GM18519 (cell line): ENCODE measurements at regions not wholly inside any gene's neighbourhood (a gene's known extent, or its start where the extent isn't known, plus 50 kb on each side); places are given as distances from the start of the nearest gene placed in this dataset.

Experiments
- ATAC-seq: cut with Tn5 transposase; IDR thresholded peaks from one replicate; pipeline ENCODE4 v1.9.1; 2021; ENCODE audit warnings: mild to moderate bottlenecking, moderate library complexity; ENCODE audit not compliant: unreplicated experiment, low FRiP score

DNA sequence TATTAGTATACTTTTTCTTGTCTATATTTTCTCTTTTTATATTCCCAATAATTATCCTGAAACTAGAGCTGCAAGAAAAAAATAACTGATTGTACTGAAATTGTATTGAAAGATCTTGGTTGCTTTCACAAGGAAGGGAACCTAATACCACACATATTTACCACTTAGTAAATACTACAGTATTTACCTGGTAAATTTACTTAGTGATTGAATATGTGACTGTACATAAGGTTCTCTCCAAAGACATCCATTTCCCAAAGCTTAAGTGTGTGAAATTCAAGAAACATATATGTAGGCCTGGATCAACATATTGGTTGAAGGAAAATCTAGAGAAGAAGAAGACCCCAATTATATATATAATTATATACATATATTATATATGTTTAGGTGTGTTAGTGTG is 1272.7 kb downstream of the C4orf33 start:
- no peak for ATAC-seq

DNA sequence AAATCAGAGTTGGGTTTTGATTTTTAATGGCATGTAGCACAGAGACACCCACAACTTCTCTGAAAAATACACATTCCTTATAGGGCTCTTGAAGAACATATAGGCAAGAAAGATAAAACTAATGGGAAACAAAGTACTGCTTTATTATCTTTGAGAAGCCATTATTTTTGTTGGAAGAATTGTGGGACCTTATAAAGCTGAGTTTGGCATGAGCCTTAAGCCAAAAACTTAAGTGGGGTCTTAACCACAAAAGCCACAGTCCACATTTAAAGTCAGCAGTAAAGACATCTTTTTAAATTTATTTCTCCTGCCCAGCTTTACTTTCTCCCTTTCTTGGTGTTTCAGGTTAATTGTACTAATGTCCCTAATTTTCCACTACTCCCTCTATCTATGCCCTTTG is 1297.3 kb downstream of the C4orf33 start:
- ATAC-seq = no peak

DNA sequence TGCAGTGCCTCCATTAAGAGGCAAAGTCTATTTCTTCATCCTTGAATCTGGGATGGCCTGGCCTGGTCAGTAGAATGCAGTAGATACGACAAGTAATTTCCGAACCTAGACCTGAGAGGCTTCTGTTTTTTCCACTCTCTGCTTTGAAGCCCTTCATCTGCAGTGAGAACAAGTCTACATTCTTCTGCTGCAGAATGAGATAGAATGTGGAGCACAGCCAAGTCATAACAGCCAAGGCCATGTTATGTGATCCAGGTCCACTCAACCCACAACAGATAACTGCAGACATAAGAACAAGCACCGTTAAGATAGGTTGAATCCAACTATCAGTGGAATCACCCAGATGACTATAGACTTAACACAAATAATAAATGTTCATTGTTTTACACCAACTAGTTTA is 1297.7 kb downstream of the C4orf33 start:
- ATAC-seq = no peak

DNA sequence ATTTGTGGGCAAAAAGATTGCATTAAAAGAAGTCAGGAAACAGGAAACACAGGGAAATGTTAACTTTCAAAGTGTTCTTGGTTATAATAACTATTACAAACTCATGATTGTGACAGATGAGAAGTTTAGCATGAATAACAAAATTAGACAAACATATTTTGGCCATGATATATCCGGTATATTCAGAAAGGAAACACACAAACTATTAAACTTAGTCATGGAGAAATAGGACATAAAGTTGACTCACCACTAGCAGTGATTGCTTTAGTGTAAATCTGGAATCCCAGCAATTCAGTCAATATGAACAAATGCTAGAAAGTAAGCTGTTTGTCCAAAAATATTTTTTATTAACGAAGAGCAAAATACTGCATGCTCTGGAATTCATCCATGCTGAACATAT is 1299.9 kb downstream of the C4orf33 start:
- no peak for ATAC-seq

DNA sequence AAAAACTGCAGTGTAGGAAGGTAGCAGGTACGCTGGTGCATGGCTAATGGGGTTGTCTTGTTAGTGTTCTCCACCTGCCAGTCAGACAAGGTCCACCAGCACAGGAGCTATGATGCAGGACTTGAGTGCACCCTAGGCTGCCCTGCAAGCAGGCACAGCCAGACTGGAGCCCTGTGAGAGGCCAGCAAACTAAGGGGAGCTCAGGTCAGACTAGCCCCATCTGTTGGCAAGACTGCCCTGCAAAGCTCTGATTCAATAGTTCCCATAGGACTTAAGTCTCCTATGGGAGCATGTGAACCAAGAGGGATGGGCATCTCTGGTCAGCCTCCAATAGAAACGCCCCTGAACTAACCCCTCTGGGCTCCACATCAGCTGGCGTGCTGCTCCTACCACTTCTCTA is 1307.3 kb downstream of the C4orf33 start:
- no peak for ATAC-seq

DNA sequence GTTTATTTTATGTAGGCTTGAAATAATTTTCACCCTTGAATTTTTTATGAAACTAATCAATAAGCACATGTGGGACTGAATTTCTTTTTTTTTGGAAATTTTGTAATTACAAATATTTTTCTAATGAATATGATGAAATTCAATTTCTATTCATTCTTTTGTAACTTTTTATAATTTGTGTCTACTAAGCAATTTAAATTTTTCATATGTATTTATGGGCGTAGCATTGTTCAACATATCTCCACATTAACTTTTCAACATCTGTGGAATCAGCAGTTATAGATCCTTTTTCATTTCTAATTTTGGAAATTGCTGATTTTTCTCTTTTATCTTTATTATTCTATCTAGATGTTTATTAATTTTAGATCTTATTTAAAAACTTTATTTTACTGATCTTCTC is 1320.3 kb downstream of the C4orf33 start:
- no peak for ATAC-seq

DNA sequence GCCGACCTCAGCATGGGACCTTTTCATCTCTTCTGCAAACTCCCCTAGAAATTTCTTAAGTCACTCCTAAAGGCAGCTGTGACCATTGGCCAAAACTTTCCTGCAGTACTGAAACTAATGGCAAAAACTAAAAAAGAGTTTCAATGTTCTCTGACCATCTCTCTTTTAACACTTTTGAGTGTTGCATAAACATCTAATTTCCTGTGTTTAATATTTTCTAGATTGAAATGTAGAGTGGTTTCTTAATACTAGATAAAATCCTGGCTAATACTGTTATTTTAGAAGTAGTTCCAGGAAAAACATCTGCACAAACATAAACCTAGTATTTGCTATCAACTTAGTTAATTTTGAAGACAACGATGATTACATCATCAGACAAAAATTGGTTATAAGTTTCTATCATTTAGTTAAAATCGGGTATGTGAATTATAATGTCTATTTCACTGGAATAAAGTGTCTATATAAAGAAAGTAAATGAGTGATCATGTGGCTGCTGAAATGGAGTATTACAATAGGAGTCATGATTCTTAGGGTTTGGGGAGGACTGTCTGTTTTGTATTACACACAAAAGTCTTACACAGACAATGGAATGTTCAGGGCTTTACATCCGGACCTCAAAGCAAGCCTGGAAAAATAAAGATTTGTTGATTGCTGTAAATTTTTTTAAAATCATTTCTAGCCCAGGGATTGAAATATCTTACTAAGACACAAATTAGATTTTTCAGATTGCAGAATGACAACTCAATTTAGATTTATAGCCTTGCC is 1323.4 kb downstream of the C4orf33 start:
- ATAC-seq = no peak

DNA sequence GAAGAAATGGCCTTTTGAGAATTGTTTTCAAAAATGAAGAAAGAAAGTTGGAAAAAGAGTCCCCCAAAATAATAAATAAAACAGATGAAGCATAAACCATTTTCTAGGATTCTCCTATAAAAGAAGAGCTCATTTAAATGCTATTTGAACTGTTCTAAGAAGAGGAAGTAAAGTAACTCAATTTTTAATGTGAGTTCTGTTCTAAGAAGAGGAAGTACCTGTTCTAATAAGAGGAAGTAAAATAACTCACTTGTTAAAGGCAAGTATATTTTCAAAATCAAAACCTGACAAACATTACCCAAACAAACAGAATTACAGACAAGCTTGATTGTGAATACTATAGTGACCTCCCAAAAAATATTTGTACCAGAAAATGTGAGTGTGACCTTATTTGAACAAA is 1326.3 kb downstream of the C4orf33 start:
- ATAC-seq = no peak

DNA sequence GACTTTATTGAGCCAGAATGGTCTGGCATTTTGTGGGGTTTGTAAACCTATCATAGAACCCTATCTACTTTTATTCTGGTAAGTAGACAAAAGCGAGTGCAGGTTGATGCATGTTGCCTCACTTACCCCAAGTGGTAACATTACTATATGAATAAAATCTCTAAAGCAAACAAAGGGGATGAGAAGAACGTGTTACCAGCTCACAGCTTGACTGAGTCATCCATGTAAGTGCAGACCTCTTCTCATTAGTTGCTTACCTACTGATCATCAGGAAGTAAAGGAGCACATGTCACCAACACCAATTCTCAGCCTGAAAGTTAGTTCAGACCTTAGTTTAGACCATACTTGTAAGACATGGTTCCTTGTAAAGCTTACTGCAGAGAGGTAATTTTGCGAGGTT is 1328.3 kb downstream of the C4orf33 start:
- no peak for ATAC-seq

DNA sequence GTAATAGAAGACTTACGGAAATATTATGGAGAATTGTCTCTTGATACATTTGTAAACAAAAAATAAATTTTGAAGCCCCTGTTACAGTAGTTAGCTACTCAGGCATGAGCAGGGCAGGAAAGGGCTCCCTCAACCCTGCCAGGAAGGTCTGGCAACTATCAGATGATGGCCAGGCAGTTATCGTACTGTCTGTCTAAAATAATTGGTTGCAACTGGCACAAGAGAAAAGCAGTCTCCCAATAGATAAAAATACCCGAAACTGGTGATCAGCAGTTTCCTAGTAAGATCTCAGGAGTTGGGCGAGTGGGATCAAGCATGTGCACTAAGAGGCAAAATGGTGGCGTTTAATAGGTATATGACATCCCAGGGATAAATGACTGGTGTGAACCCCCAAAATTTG is 1336.3 kb downstream of the C4orf33 start:
- no peak for ATAC-seq

DNA sequence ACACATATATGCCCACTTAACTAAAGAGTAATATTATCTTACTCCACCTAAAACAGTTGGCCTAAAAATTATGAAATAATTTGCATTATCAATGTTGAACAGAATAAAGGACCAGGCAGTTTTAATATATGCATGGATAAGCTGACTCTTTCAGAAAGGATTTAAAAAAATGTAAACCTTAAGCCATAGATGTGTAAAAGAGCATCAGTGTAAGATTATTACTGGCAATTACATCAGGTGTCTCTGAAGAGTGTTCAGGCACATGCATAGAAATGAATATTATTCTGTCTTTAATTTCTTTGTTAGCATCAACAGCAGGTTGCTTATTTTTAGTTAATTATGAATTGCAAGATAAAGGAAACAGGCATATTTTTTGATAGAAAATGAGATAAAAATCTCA is 1353.8 kb downstream of the C4orf33 start:
- ATAC-seq = no peak

DNA sequence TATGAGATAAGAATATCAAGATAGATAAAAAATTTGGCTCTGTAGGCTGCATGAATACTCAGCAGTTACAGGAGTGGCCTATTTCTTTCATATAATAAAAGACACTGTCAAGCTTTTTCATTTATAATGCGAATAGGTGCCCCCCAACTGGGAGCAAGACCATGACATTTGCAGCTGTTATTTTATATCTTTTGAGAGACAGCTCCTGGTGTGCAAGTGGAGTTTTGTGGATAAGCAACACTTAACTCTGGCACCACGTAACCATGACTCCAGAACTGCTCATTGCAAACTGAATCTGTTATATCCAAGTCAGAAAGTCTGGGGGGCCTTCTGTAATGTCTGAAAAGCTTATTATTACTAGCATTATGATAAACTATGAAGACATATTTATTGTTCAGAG is 1372.4 kb downstream of the C4orf33 start:
- no peak for ATAC-seq

DNA sequence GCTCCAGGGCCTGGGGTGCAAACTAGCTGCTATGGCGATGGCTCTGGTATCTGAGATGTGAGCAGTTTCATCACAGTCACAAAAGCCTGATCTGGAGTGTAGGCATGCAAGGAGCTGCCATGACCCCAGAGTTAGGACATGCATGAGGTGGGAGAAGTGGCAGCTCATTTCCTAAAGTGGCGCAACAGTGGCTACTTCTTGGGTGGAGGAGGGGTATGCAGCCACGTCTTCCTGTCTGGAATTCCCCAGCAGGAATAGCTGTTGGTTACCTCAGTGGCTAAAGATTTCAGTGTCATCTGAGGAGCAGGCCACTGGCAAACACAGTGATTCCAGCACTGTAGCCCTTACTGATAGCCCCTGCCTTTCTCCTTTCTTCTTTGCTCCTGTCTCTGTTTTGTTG is 1382.5 kb downstream of the C4orf33 start:
- ATAC-seq = no peak

DNA sequence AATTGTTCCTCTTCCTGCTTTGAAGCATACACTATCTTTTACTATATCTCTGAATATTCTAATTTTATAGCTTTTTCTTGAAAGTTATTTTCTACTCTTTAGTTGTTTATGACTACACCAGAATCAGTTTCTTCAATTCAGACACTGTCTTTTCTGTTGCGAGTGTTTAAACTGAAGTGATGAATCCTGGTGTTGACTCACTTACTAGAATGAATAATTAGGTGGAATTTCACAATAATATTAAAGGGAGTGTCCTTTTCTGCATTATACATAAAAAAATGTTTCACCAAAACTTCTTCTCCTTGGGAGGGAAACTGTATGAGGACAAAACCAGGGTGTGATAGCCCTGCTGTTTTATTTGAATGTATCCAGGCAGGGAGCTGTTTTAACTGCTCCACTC is 1383.1 kb downstream of the C4orf33 start:
- ATAC-seq = no peak

DNA sequence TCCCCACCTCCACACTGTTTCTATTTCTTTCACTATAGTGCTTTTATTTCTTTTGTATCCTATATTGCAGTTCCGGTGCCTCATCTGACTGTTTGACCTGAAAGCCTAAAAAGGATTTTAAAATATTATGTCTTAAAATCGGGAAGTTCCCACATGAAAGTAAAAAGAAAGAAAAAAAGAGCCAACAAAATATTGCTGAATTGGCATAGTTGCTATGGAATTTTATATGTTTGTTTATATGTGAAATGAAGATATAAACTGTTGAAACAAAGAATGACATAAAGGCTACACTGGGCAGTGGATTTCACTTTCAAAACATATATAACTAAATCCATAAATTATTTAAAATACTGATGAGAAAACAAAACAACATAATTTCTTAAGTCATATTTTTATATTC is 1383.7 kb downstream of the C4orf33 start:
- no peak for ATAC-seq

DNA sequence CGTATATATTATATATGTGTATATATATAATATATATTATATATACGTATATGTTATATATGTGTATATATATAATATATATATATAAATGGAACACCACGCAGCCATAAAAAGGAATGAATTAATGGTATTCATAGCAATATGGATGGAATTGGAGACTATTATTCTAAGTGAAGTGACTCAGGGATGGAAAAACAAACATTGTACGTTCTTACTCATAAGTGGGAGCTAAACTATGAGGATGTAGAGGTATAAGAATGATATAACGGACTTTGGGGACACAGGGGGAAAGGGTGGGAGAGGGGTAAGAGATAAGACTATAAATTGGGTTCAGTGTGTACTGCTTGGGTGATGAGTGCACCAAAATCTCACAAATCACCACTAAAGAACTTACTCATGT is 1388.9 kb downstream of the C4orf33 start:
- no peak for ATAC-seq

DNA sequence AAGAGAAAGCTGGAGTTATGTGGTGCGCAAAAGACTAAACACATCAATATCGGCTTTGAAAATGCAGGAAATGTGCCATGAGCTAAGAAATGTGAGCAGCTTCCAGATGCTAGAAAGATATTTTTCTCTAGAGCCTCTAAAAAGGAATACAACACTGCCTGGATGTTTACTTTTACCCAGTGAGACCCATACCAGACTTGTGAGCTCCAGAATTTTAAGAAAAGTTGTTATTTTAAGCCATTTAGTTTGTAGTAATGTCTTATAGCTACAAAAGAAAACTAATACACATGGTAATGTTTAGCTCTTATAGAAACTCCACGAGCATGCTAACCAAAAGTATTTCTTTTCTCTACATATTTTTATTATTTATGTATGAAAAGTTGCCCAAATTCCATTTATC is 1389.4 kb downstream of the C4orf33 start:
- no peak for ATAC-seq

DNA sequence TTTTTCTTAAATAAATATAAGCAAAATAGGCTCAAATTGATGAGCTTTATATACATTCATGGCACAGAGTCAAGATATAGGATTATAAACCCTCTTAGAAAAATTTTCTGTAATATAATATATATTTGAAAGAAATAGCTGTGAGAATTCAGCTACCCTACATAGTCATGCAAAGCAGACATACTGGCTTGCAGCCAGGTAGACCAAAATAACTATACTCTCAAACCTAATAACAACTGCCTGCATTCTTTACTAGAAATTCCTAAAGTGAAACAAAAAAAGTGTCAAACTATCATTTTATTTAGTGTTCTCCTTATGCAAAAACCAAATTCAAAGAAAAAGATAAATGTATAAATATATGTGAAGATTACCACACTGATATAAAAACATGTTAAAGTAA is 1390.2 kb downstream of the C4orf33 start:
- ATAC-seq = no peak

DNA sequence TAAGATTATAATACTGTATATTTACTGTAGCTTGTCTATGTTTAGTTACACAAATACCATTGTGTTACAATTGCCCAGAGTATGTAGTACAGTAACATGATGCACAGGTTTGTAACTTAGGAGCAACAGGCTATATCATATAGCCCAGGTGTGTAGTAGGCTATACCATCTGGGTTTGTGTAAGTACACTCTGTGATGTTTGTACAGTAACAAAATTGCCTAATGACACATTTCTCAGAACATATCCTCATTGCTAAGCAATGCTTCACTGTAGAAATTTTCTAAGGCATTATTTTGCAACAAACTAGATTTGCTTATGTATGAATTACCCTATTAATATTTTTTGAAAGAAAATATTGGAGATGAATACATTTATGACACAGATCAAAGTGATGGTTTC is 1390.9 kb downstream of the C4orf33 start:
- no peak for ATAC-seq

DNA sequence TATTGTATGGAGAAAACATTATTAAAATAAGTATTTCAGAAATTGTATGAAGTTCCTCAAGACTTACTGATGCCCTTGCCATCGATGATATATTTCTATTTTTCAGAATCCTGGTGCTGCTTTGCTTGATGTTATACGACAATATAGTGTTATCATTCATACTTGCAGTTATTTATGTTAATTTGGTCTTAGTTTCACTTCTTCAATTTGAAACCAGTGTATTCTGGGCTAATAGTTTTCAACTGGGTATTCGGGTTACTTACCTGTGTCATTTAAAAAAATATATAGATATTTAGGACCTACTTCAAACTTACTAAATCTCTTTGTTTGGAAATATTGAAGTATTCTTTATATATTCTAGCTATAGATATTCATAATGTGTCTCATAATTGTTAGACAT is 1414.7 kb downstream of the C4orf33 start:
- ATAC-seq = no peak

DNA sequence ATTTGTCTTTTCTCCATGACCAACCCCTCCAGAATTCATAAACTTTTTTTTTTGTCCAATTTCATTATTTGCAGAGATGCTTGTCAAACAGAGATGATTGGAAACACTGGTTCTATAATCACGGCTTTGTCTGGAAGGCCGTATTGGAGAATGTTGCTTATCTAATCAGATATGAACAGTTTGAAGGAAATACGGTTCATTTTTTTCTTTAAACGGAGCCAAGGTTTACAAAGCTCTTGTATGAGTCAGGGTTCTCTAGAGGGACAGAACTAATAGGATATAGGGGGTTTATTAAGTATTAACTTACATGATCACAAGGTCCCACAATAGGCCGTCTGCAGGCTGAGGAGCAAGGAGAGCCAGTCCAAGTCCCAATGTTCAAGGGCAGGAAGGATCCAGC is 1415.8 kb downstream of the C4orf33 start:
- ATAC-seq = no peak

DNA sequence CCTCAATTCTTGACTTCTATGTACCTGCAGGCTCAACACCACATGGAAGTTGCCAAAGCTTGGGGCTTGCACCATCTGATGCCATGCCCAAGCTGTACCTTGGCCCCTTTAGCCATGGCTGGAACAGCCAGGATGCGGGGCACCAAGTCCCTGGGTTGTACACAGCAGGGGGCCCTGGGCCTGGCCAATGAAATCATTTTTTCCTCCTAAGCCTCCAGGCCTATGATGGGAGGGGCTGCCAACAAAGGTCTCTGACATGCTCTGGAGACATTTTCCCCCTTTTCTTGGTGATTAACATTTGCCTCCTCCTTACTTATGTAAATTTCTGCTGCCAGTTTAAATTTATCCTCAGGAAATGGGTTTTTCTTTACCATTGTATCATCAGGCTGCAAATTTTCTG is 1428.1 kb downstream of the C4orf33 start:
- ATAC-seq = no peak

DNA sequence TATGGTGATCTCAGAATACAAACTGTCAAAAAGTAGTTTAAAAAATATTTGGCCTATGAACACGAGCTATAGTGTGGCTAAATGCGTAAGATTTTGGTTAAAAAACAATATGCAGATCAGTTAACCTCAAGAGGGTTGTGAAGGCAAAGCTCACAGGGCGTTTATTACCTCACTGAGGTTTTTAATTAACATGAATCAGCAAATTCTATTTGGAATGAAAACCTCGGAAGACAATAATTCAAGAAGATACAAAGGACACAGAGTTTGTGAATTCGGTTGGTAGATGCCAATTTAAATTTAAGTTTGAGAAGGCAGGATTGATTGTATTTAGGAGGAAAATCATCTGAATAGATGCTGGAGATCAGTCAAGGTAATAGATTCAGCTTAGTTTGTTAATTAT is 1434.6 kb downstream of the C4orf33 start:
- no peak for ATAC-seq
